GM19193 (cell line): ENCODE measurements at regions not wholly inside any gene's neighbourhood (a gene's known extent, or its start where the extent isn't known, plus 50 kb on each side); places are given as distances from the start of the nearest gene placed in this dataset.

Experiments
- POLR2A ChIP-seq: IDR thresholded peaks from 4 replicates; pipeline ENCODE4 v1.6.1; 2011; ENCODE audit not compliant: insufficient read depth, insufficient read length; ENCODE audit errors: extremely low read depth

GRCh38 chr14:106287506-106287905 is 761.1 kb downstream of the TMEM121 start:
- TF ChIP-seq POLR2A, result no peak

GRCh38 chr14:106291626-106292025 is 765.2 kb downstream of the TMEM121 start:
- TF ChIP-seq POLR2A, result no peak

DNA sequence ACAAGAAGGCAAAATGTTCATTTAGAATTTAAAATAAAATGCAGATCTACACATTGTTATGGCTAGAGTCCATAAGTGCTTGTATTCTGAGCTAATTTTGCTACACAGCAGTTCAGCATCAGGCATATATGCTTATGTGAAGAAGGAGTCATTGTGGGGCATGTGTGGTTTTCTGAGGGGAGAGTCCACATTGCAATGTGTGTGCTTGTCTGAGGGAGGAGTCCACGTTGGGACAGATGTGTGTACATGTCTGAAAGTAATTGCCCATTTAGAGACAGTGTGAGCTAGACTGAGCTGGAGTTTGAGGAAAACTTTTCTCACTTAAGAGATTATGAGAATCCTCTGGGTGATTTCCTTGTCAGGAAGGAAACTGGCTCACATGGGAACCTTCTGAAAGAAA is 767.9 kb downstream of the TMEM121 start:
- no peak for TF ChIP-seq POLR2A

- TF ChIP-seq POLR2A, result no peak
These were observed 776.3 kb downstream of the TMEM121 start for GRCh38 chr14:106302661-106303060.

- TF ChIP-seq POLR2A, result no peak
These were observed 777.9 kb downstream of the TMEM121 start for GRCh38 chr14:106304271-106304670.

DNA sequence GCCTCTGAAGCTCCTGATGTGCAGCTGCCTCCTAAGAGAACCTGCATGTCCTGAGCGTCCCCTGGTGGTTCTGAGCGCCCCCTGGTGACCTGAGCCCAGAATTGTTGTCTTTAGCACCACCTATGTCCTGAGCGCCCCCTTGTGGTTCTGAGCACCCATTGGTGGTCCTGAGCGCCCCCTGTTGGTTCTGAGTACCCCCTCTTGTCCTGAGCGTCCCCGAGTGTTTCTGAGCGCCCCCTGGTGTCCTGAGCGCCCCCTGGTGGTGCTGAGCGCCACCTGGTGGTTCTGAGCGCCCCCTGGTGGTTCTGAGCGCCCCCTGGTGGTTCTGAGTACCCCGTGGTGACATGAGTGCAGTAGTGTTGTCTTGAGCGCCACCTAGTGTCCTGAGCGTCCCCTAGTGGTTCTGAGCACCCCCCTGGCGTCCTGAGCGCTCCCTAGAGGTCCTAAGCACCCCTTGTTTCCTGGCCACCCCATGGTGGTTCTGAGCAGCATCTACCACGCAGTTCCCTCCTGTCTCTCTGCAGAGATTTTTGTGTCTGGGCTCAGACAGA is 782.5 kb downstream of the TMEM121 start:
- no peak for TF ChIP-seq POLR2A

GRCh38 chr14:106309423-106309822 is 783.0 kb downstream of the TMEM121 start:
- no peak for TF ChIP-seq POLR2A

- no peak for TF ChIP-seq POLR2A
These were observed 789.1 kb downstream of the TMEM121 start for GRCh38 chr14:106315436-106315835.

DNA sequence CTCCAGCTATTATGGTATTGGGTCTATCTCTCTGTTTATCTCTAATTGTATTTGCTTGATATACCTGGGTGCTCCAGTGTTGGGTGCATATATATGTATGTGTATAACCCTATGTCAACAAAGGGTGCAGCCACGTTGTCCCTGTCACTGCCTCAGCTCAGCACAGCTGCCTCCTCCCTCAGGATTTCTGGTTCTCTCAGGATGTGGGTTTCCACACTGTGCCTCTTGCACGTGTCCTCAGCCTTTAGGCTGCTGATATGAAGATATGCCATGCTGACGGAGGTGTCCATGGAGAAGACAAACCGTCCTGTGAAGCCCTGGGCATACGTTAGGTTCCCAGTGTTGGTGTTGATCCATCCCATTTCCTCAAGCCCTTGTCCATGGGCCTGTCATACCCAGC is 791.2 kb downstream of the TMEM121 start:
- no peak for TF ChIP-seq POLR2A

GRCh38 chr14:106318700-106319099 is 792.3 kb downstream of the TMEM121 start:
- no peak for TF ChIP-seq POLR2A

DNA sequence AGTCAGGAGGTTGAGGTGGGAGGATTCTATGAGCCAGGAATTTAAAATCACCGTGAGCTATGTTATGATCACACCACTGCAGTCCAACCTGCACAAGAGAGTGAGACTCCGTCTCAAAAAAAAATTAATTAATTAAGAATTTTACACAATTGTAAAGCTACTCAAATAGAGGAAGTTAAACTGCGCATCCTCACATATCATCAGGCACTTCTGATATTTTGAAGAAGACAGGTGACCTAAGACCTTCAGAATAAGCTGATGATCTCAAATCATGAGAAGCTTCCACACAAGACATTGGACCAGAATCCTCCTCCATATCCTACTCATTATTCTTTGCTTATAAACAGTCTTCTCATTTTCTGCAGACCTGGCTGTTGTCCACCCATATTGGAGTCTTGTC is 800.9 kb downstream of the TMEM121 start:
- no peak for TF ChIP-seq POLR2A

GRCh38 chr14:106343626-106344025 is 817.2 kb downstream of the TMEM121 start:
- TF ChIP-seq POLR2A, result no peak

DNA sequence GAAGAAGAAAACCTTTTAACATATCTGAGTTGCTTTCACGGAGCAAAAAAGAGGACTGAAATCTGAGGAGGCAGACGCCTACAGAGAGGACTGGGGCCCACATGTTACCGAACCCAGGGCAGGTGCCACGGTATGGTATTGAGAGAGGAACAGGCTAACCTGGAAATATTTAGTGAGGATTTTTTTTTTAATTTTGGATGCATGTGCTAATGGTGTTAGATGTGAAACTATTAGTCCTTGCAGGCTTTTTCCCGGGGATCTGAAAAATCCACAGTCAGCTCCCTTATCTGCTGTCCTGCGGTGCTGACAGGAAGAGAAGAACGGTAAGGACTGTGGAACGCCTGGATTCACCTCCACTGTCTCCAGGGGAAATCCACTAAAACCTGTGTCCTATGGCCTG is 819.7 kb downstream of the TMEM121 start:
- peak; percentile 23 for TF ChIP-seq POLR2A

DNA sequence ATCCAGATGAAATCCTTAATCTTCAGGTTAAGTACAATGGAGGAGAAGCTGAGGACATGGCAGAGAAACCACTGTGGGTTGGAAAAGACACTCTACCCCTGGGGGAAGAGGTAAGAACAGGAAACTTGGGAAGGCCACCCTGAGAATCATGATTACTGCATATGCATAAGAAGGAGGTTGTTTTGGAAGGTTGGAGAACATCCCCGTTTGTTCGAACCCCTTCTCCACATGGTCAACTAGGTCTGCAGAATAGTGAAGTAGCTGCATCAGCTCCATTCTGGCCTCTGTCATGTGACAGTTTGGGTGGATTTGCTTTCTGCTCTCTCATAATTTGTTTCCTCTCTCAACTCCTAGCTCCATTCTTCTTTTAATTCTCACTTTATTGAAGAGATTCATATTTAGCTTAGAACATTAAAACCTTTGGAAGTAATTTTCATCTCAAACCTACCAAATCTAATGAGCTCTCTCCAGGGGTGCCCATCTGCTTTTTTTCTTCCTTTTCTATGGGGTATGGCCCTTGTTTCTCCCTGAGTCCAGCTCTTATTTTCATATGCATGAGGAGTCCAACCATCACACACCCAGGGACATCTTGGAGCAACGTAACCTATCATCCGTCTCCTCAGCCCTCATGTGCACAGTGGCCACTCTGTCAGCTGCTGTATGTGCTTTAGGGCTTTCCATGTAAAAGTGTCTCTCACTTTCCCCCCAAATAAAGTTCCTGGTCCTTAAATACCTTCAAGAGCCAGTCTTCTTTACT is 820.3 kb downstream of the TMEM121 start:
- TF ChIP-seq POLR2A, result peak; percentile 58

DNA sequence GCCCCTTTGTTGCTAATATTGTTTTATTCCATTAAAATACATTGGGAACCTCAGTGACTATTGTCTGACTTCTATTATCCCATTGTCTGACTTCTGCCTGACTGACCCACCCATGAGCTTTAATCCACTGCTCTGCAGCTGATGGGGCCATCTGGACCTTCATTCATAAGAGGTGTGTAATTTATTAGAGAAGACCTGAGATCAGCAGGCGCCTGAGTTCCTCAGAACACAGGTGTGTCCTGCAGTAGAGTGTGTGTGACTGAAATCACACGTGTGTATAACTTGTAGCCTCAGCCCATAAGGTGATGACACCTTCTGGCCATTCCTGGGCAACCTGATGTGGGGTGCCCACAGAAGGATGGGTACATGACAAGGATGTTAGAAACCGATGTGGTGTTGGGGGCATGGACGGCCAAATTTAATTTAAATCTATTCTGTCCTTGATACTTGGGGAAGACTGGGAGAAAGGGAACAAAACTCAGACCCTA is 821.0 kb downstream of the TMEM121 start:
- no peak for TF ChIP-seq POLR2A
